WI38 (cell line): ENCODE measurements at regions not wholly inside any gene's neighbourhood (a gene's known extent, or its start where the extent isn't known, plus 50 kb on each side); places are given as distances from the start of the nearest gene placed in this dataset.

Experiments used
- H3K4me3 ChIP-seq: 2 replicates; pipeline ENCODE4 v1.5.1; 2011; ENCODE audit warnings: low read depth, mild to moderate bottlenecking, control low read depth, low read length
- TF ChIP-seq, protein P1 (sequence below): IDR thresholded peaks from 2 replicates; pipeline ENCODE4 v1.5.1; 2012; ENCODE audit warnings: low read depth, mild to moderate bottlenecking, control low read depth, low read length

DNA sequence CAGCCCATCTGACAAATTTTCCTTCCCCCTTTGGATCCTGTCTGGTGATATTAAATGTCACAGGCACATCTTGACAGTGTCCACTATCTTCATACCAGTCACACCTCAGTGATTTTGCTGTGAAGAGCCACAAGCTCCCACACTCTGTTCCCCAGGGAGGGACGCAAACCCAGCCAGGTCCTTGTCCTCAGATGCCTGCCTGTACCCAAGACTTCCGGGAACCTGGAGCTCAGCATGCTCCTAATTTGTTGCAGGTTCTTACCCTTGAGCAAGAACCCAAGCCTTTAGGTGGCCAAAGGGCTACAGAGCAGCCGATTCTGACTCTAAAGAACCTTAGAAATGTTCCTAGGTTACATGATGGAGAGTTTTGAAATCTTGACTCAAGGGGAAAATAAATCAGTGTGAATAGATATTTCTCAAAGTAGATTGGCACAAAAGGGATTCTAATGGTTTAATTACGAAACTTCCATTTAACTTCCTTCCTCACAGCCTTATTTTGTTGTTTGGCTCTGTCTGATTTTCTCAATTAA is 66.2 kb upstream of the MTHFD1L start:
- no peak overlapping the region for H3K4me3 ChIP-seq
- TF ChIP-seq, protein P1, sequence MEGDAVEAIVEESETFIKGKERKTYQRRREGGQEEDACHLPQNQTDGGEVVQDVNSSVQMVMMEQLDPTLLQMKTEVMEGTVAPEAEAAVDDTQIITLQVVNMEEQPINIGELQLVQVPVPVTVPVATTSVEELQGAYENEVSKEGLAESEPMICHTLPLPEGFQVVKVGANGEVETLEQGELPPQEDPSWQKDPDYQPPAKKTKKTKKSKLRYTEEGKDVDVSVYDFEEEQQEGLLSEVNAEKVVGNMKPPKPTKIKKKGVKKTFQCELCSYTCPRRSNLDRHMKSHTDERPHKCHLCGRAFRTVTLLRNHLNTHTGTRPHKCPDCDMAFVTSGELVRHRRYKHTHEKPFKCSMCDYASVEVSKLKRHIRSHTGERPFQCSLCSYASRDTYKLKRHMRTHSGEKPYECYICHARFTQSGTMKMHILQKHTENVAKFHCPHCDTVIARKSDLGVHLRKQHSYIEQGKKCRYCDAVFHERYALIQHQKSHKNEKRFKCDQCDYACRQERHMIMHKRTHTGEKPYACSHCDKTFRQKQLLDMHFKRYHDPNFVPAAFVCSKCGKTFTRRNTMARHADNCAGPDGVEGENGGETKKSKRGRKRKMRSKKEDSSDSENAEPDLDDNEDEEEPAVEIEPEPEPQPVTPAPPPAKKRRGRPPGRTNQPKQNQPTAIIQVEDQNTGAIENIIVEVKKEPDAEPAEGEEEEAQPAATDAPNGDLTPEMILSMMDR = no peak

DNA sequence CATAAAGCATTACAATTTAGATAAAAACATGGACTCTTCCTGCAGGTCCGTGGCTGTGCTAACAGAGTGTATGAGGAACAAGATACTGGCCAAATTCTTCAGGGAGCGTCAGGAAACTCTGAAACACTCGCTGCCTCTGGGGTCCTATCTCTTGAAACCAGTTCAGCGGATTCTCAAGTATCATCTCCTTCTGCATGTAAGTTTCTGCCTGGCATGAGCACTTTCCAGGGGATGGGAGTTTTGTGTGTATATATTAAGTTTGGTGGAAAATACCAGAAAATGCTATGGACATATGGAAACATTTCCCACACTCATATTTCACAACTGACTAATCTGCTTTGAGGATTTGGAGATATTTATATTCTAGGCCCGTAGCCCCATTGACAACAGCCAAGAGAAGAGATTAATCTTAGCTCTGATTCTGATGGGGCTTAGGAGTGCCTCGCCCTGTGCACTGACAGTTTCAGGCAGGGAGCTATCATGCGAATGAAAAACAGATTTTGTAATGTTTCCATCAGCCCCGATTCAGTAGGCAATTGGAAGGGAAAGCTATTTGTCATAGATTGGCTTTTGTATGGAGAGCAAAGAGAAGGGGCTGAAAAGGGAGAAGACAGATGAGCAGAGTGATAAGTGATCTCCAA is 64.7 kb upstream of the MTHFD1L start:
- H3K4me3 ChIP-seq = no peak overlapping the region
- TF ChIP-seq, protein P1 = no peak

DNA sequence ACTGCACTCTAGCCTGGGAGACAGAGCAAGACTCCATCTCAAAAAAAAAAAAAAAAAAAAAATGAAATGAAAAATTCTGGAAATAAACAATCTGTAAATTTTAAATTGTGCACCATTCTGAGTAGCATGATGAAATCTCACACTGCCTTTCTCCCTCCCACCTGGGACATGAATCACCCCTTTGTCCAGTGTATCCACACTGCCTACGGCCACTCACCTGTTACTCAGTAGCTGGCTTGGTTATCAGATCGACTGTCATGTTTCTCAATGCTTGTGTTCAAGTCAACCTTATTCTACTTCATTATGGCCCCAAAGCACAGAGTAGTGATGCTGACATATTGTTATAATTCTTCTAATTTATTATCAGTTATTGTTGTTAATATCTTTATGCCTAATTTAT is 58.7 kb upstream of the MTHFD1L start:
- H3K4me3 ChIP-seq = no peak overlapping the region
- TF ChIP-seq, protein P1 = no peak

DNA sequence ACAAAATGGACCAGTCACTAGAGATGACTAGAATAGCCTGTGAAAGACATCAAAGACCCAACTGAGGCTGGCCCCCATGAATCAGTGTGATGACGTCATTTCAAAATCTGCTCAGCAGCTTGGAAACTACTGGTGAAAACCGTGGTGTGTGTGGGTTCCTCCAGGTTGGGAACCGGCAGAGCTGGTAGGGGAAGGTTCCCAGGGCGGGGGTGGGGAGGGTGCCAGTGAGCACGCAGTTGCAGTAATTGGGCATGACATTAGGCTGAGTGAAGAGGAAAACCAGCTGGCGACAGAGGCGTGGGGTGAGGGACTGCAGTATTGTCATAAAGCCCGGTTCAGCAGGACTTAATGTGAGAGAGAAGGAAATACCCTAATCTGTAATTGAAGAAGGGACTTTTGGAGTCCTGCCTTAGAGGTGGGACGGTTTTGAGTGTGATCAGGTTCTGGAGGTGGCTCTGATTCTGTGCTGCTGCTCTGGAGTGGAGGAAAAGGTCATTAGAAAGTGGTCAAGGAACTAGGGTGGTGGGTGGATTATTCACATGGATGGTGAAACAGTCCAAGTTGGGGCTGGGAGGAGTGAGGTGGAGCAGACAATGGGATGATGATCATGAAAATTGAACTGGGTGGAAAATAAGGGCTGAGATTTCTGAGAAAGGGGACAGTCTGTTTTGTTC is 52.0 kb upstream of the MTHFD1L start:
- no peak overlapping the region for H3K4me3 ChIP-seq
- TF ChIP-seq, protein P1 = no peak

DNA sequence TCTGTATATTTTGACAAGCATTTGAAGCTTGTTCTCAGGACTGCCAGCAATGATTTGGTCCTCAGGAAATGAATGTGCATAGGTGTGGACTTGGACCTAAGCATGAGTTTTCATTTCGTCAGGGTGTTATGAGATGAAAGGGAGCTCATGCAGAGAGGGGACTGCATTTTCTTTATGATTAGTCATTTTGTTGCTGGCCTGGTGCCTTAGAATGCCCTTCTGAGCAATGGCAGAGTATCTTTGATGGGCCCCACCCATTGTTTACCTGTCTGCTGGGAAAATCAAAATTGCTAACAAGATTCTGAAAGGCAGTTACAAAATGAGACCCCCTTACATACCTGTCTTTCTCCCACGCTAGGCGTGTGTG is 51.5 kb upstream of the MTHFD1L start:
- TF ChIP-seq, protein P1 = no peak

More for the DNA sequence above, 51.5 kb upstream of the MTHFD1L start:
- no peak overlapping the region for H3K4me3 ChIP-seq
